ENCODE measurements at regions not wholly inside any gene's neighbourhood (a gene's known extent, or its start where the extent isn't known, plus 50 kb on each side); places are given as distances from the start of the nearest gene placed in this dataset.

- no peak for DNase-seq
- no peaks in the 10 kb centered on the region for H3K4me1 Mint-ChIP-seq (ENCODE audit: low read depth)
- no peak overlapping the region for H3K27ac Mint-ChIP-seq
- H3K9me3 Mint-ChIP-seq, result peaks cover 6% of the 10 kb centered on the region
- H3K36me3 Mint-ChIP-seq (ENCODE audit: low read depth), result no peaks in the 10 kb centered on the region
- no peak overlapping the region for H3K4me3 Mint-ChIP-seq
- no peaks in the 10 kb centered on the region for H3K27me3 Mint-ChIP-seq
Measured at GRCh38 chr16:65545413-65545956, 423.6 kb upstream of the CDH11 start.

GRCh38 chr16:65543781-65544740 is 422.2 kb upstream of the CDH11 start:
- H3K4me1 Mint-ChIP-seq (ENCODE audit: low read depth), result no peaks in the 10 kb centered on the region
- H3K36me3 Mint-ChIP-seq (ENCODE audit: low read depth), result no peaks in the 10 kb centered on the region
- H3K27ac Mint-ChIP-seq, result no peak overlapping the region
- DNase-seq, result no peak
- peaks cover 9% of the 10 kb centered on the region for H3K9me3 Mint-ChIP-seq
- H3K4me3 Mint-ChIP-seq, result no peak overlapping the region
- H3K27me3 Mint-ChIP-seq, result no peaks in the 10 kb centered on the region

- no peaks in the 10 kb centered on the region for H3K36me3 Mint-ChIP-seq (ENCODE audit: low read depth)
- no peaks in the 10 kb centered on the region for H3K27me3 Mint-ChIP-seq
- DNase-seq, result no peak
- H3K4me1 Mint-ChIP-seq (ENCODE audit: low read depth), result no peaks in the 10 kb centered on the region
- peaks cover 12% of the 10 kb centered on the region for H3K9me3 Mint-ChIP-seq
- no peak overlapping the region for H3K4me3 Mint-ChIP-seq
- no peak overlapping the region for H3K27ac Mint-ChIP-seq
Measured at GRCh38 chr16:65541646-65542045, 419.8 kb upstream of the CDH11 start.

- no peaks in the 10 kb centered on the region for H3K27me3 Mint-ChIP-seq
- no peak overlapping the region for H3K27ac Mint-ChIP-seq
- no peaks in the 10 kb centered on the region for H3K4me1 Mint-ChIP-seq (ENCODE audit: low read depth)
- DNase-seq, result no peak
- H3K36me3 Mint-ChIP-seq (ENCODE audit: low read depth), result no peaks in the 10 kb centered on the region
- H3K4me3 Mint-ChIP-seq, result no peak overlapping the region
- H3K9me3 Mint-ChIP-seq, result peaks cover 12% of the 10 kb centered on the region
Measured at GRCh38 chr16:65540901-65541300, 419.0 kb upstream of the CDH11 start.

GRCh38 chr16:65538976-65539375 is 417.1 kb upstream of the CDH11 start:
- DNase-seq, result no peak
- no peak overlapping the region for H3K27ac Mint-ChIP-seq
- no peaks in the 10 kb centered on the region for H3K27me3 Mint-ChIP-seq

GRCh38 chr16:65537336-65537735 is 415.5 kb upstream of the CDH11 start:
- DNase-seq, result no peak
- H3K36me3 Mint-ChIP-seq (ENCODE audit: low read depth), result no peaks in the 10 kb centered on the region
- H3K4me1 Mint-ChIP-seq (ENCODE audit: low read depth), result no peaks in the 10 kb centered on the region

More at GRCh38 chr16:65538976-65539375, 417.1 kb upstream of the CDH11 start:
- H3K4me3 Mint-ChIP-seq, result no peak overlapping the region
- H3K9me3 Mint-ChIP-seq, result peaks cover 14% of the 10 kb centered on the region
- no peaks in the 10 kb centered on the region for H3K4me1 Mint-ChIP-seq (ENCODE audit: low read depth)
- H3K36me3 Mint-ChIP-seq (ENCODE audit: low read depth), result no peaks in the 10 kb centered on the region

GRCh38 chr16:65534121-65534528 is 412.3 kb upstream of the CDH11 start:
- Mint-ChIP-seq H3K27ac (no peak overlapping the region), H3K9me3 (peaks cover 15% of the 10 kb centered on the region), H3K4me3 (no peak overlapping the region), H3K27me3 (no peaks in the 10 kb centered on the region), H3K36me3 (ENCODE audit: low read depth) (no peaks in the 10 kb centered on the region), H3K4me1 (ENCODE audit: low read depth) (no peaks in the 10 kb centered on the region)
- no peak for DNase-seq

More at GRCh38 chr16:65537336-65537735, 415.5 kb upstream of the CDH11 start:
- Mint-ChIP-seq H3K27me3 (no peaks in the 10 kb centered on the region), H3K27ac (no peak overlapping the region), H3K9me3 (peaks cover 14% of the 10 kb centered on the region), H3K4me3 (no peak overlapping the region)

- no peak for DNase-seq
- no peaks in the 10 kb centered on the region for H3K36me3 Mint-ChIP-seq (ENCODE audit: low read depth)
- no peak overlapping the region for H3K27ac Mint-ChIP-seq
- no peak overlapping the region for H3K4me3 Mint-ChIP-seq
- H3K4me1 Mint-ChIP-seq (ENCODE audit: low read depth), result no peaks in the 10 kb centered on the region
- H3K9me3 Mint-ChIP-seq, result peaks cover 14% of the 10 kb centered on the region
- H3K27me3 Mint-ChIP-seq, result no peaks in the 10 kb centered on the region
Measured at GRCh38 chr16:65532846-65533245, 411.0 kb upstream of the CDH11 start.

- no peak for DNase-seq
- H3K4me1 Mint-ChIP-seq (ENCODE audit: low read depth), result no peaks in the 10 kb centered on the region
- H3K36me3 Mint-ChIP-seq (ENCODE audit: low read depth), result no peaks in the 10 kb centered on the region
- peaks cover 14% of the 10 kb centered on the region for H3K9me3 Mint-ChIP-seq
- no peak overlapping the region for H3K27ac Mint-ChIP-seq
- no peak overlapping the region for H3K4me3 Mint-ChIP-seq
- H3K27me3 Mint-ChIP-seq, result no peaks in the 10 kb centered on the region
Measured at GRCh38 chr16:65532258-65532657, 410.4 kb upstream of the CDH11 start.

- no peaks in the 10 kb centered on the region for H3K27me3 Mint-ChIP-seq
- H3K9me3 Mint-ChIP-seq, result peaks cover 14% of the 10 kb centered on the region
- no peak for DNase-seq
- no peak overlapping the region for H3K27ac Mint-ChIP-seq
- H3K36me3 Mint-ChIP-seq (ENCODE audit: low read depth), result no peaks in the 10 kb centered on the region
- no peak overlapping the region for H3K4me3 Mint-ChIP-seq
- H3K4me1 Mint-ChIP-seq (ENCODE audit: low read depth), result no peaks in the 10 kb centered on the region
Measured at GRCh38 chr16:65531475-65531874, 409.6 kb upstream of the CDH11 start.

- no peak overlapping the region for H3K4me3 Mint-ChIP-seq
- H3K9me3 Mint-ChIP-seq, result peaks cover 3% of the 10 kb centered on the region
- no peaks in the 10 kb centered on the region for H3K36me3 Mint-ChIP-seq (ENCODE audit: low read depth)
Measured at GRCh38 chr16:65525707-65526106, 403.8 kb upstream of the CDH11 start.

GRCh38 chr16:65524997-65525396 is 403.1 kb upstream of the CDH11 start:
- Mint-ChIP-seq H3K4me1 (ENCODE audit: low read depth) (no peaks in the 10 kb centered on the region), H3K4me3 (no peak overlapping the region)

More at GRCh38 chr16:65525707-65526106, 403.8 kb upstream of the CDH11 start:
- Mint-ChIP-seq H3K27ac (no peak overlapping the region), H3K27me3 (no peaks in the 10 kb centered on the region), H3K4me1 (ENCODE audit: low read depth) (no peaks in the 10 kb centered on the region)
- DNase-seq, result no peak

GRCh38 chr16:65524231-65524630 is 402.4 kb upstream of the CDH11 start:
- peaks cover 3% of the 10 kb centered on the region for H3K9me3 Mint-ChIP-seq
- no peaks in the 10 kb centered on the region for H3K27me3 Mint-ChIP-seq
- H3K27ac Mint-ChIP-seq, result no peak overlapping the region
- no peak for DNase-seq
- no peaks in the 10 kb centered on the region for H3K4me1 Mint-ChIP-seq (ENCODE audit: low read depth)
- H3K4me3 Mint-ChIP-seq, result no peak overlapping the region
- H3K36me3 Mint-ChIP-seq (ENCODE audit: low read depth), result no peaks in the 10 kb centered on the region

More at GRCh38 chr16:65524997-65525396, 403.1 kb upstream of the CDH11 start:
- no peaks in the 10 kb centered on the region for H3K27me3 Mint-ChIP-seq
- DNase-seq, result no peak
- H3K9me3 Mint-ChIP-seq, result peaks cover 3% of the 10 kb centered on the region
- H3K36me3 Mint-ChIP-seq (ENCODE audit: low read depth), result no peaks in the 10 kb centered on the region
- H3K27ac Mint-ChIP-seq, result no peak overlapping the region

GRCh38 chr16:65523283-65523944 is 401.6 kb upstream of the CDH11 start:
- no peaks in the 10 kb centered on the region for H3K9me3 Mint-ChIP-seq
- no peaks in the 10 kb centered on the region for H3K4me1 Mint-ChIP-seq (ENCODE audit: low read depth)
- no peak for DNase-seq
- H3K36me3 Mint-ChIP-seq (ENCODE audit: low read depth), result no peaks in the 10 kb centered on the region
- H3K27ac Mint-ChIP-seq, result no peak overlapping the region
- H3K27me3 Mint-ChIP-seq, result no peaks in the 10 kb centered on the region
- H3K4me3 Mint-ChIP-seq, result no peak overlapping the region

- no peaks in the 10 kb centered on the region for H3K9me3 Mint-ChIP-seq
- no peaks in the 10 kb centered on the region for H3K36me3 Mint-ChIP-seq (ENCODE audit: low read depth)
- no peak overlapping the region for H3K27ac Mint-ChIP-seq
- H3K27me3 Mint-ChIP-seq, result no peaks in the 10 kb centered on the region
- H3K4me3 Mint-ChIP-seq, result no peak overlapping the region
- no peak for DNase-seq
- H3K4me1 Mint-ChIP-seq (ENCODE audit: low read depth), result no peaks in the 10 kb centered on the region
Measured at GRCh38 chr16:65522412-65522811, 400.5 kb upstream of the CDH11 start.
